GM23248 (cell line): ENCODE measurements at regions not wholly inside any gene's neighbourhood (a gene's known extent, or its start where the extent isn't known, plus 50 kb on each side); places are given as distances from the start of the nearest gene placed in this dataset.

Experiments used
- DNase-seq: peaks from one replicate; pipeline ENCODE4 v3.0.0-alpha.2; 2015
- H2AFZ ChIP-seq: fragments of 200-600 bp; sonication (generic); 2 replicates; pipeline ENCODE4 v1.6.1; 2016; ENCODE audit warnings: antibody characterized with exemption
- H3F3A ChIP-seq: fragments of 200-600 bp; sonication (generic); 2 replicates; pipeline ENCODE4 v1.6.1; 2016; ENCODE audit warnings: mild to moderate bottlenecking, antibody characterized with exemption, mixed run types; ENCODE audit not compliant: insufficient read depth
- H3K27ac ChIP-seq: fragments of 200-600 bp; sonication (generic); 2 replicates; pipeline ENCODE4 v1.5.1; 2016; ENCODE audit warnings: mild to moderate bottlenecking
- H3K27me3 ChIP-seq: fragments of 200-600 bp; sonication (generic); replicated peaks from 2 replicates; pipeline ENCODE4 v1.6.1; 2016; ENCODE audit warnings: mild to moderate bottlenecking; ENCODE audit not compliant: insufficient read depth
- H3K36me3 ChIP-seq: fragments of 200-600 bp; sonication (generic); 2 replicates; pipeline ENCODE4 v1.6.1; 2016; ENCODE audit warnings: low read depth, mild to moderate bottlenecking
- H3K4me1 ChIP-seq: fragments of 200-600 bp; sonication (generic); 2 replicates; pipeline ENCODE4 v1.6.1; 2016; ENCODE audit warnings: mild to moderate bottlenecking; ENCODE audit not compliant: insufficient read depth
- H3K4me2 ChIP-seq: fragments of 200-600 bp; sonication (generic); one replicate; pipeline ENCODE4 v1.6.1; 2016; ENCODE audit warnings: mild to moderate bottlenecking; ENCODE audit not compliant: unreplicated experiment
- H3K4me3 ChIP-seq: fragments of 200-600 bp; sonication (generic); 2 replicates; pipeline ENCODE4 v1.5.1; 2016; ENCODE audit warnings: mild to moderate bottlenecking
- H3K79me2 ChIP-seq: fragments of 200-600 bp; sonication (generic); 2 replicates; pipeline ENCODE4 v1.6.1; 2016; ENCODE audit warnings: mild to moderate bottlenecking; ENCODE audit not compliant: insufficient read depth
- H3K9ac ChIP-seq: fragments of 200-600 bp; sonication (generic); 2 replicates; pipeline ENCODE4 v1.6.1; 2016; ENCODE audit warnings: mild to moderate bottlenecking
- H3K9me2 ChIP-seq: fragments of 200-600 bp; sonication (generic); 2 replicates; pipeline ENCODE4 v1.6.1; 2016; ENCODE audit warnings: mixed run types, mild to moderate bottlenecking, moderate library complexity; ENCODE audit not compliant: insufficient read depth
- H3K9me3 ChIP-seq: fragments of 200-600 bp; sonication (generic); one replicate; pipeline ENCODE4 v1.6.1; 2017; ENCODE audit warnings: low read depth
- H4K20me1 ChIP-seq: fragments of 200-600 bp; sonication (generic); 2 replicates; pipeline ENCODE4 v1.6.0; 2016; ENCODE audit not compliant: insufficient read depth
- EZH2 ChIP-seq: fragments of 200-600 bp; sonication (generic); IDR thresholded peaks from 2 replicates; pipeline ENCODE4 v1.6.1; 2018; ENCODE audit warnings: antibody characterized with exemption, mild to moderate bottlenecking; ENCODE audit not compliant: insufficient read depth, poor library complexity, severe bottlenecking
- EZH2phosphoT487 ChIP-seq: fragments of 200-600 bp; sonication (generic); IDR thresholded peaks from 2 replicates; pipeline ENCODE4 v1.6.1; 2018; ENCODE audit warnings: antibody characterized with exemption, moderate library complexity, mild to moderate bottlenecking, low read depth; ENCODE audit not compliant: insufficient read depth
- WGBS, 2 experiments: methylation state at CpG; one replicate each; pipeline ENCODE4 v1.1.6; 2015 to 2017; ENCODE audit warnings: low lambda C conversion rate in 2 of 2, low coverage in 1 of 2; ENCODE audit errors: missing lambda C conversion rate in 2 of 2; 5-methylcytosine and 5-hydroxymethylcytosine counted together
- in situ Hi-C: fragments of 300-500 bp; cut with MboI; formaldehyde crosslinking; loops from 2 replicates; pipeline ENCODE4 v1.15.0; 2020

DNA sequence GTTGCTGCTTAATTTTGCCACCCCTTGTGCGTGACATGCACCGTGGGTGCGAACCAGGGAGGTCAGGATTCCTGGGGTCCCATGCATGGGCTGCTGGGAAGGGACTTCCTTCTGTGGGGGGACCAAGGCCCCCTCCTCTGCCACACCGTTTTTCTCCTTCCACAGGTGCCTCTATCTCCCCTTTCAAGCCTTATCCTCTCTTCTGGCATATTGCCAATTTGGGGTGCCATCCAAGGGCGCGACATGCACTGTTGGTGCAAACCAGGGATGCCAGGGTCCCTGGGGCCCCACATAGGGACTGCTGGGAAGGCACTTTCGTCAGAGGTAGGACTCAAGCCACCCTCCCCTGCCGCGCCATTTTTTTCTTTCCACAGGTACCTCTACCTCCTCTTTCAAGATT is 289.0 kb downstream of the ALG10 start:
- H3K4me1 ChIP-seq: no peaks in the 10 kb centered on the region
- no peak for DNase-seq
- no peaks in the 10 kb centered on the region for H3K9me2 ChIP-seq
- 70 to 76% methylated on average over 9 of the region's 9 CpGs for WGBS, 2 experiments
- H3K4me3 ChIP-seq: no peak overlapping the region
- H3K27me3 ChIP-seq: no peaks in the 10 kb centered on the region
- H3K79me2 ChIP-seq: no peaks in the 10 kb centered on the region
- no peaks in the 10 kb centered on the region for H3K36me3 ChIP-seq
- in situ Hi-C loops: no loop called here
- no peak overlapping the region for H3K9ac ChIP-seq
- TF ChIP-seq EZH2: no peak
- no peak for TF ChIP-seq EZH2phosphoT487
- no peaks in the 10 kb centered on the region for H3K9me3 ChIP-seq
- H3F3A ChIP-seq: no peaks in the 10 kb centered on the region
- no peak overlapping the region for H2AFZ ChIP-seq
- no peak overlapping the region for H3K4me2 ChIP-seq
- no peaks in the 10 kb centered on the region for H4K20me1 ChIP-seq
- H3K27ac ChIP-seq: no peak overlapping the region

DNA sequence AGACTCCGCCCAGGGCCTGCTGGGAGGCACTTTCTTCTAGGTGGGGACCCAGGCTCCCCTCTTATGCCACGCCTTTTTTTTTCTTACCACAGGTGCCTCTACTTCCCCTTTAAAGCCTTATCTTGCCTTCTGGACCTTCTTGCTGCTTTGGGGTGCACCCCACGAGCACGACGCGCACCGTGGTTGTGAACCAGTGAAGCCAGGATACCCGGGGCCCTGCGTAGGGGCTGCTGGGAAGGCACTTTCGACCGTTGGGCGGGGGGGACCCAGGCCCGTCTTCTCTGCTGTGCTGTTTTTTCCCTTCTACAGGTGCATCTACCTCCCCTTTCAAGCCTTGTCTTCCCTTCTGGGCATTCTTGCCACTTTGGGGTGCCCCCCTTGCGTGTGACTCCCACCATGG is 305.4 kb downstream of the ALG10 start:
- Histone ChIP-seq H3K4me2 (no peak overlapping the region), H3K36me3 (no peaks in the 10 kb centered on the region), H4K20me1 (no peaks in the 10 kb centered on the region), H3K9me3 (no peaks in the 10 kb centered on the region), H3K4me1 (no peaks in the 10 kb centered on the region), H3F3A (no peaks in the 10 kb centered on the region), H3K27ac (no peak overlapping the region), H3K79me2 (no peaks in the 10 kb centered on the region), H3K4me3 (no peak overlapping the region), H3K9me2 (no peaks in the 10 kb centered on the region), H3K9ac (no peak overlapping the region), H3K27me3 (no peaks in the 10 kb centered on the region), H2AFZ (no peak overlapping the region)
- no peak for DNase-seq
- WGBS, 2 experiments: 50 to 56% methylated on average over 14 of the region's 14 CpGs
- in situ Hi-C loops: no loop called here
- no peak for TF ChIP-seq EZH2
- no peak for TF ChIP-seq EZH2phosphoT487

DNA sequence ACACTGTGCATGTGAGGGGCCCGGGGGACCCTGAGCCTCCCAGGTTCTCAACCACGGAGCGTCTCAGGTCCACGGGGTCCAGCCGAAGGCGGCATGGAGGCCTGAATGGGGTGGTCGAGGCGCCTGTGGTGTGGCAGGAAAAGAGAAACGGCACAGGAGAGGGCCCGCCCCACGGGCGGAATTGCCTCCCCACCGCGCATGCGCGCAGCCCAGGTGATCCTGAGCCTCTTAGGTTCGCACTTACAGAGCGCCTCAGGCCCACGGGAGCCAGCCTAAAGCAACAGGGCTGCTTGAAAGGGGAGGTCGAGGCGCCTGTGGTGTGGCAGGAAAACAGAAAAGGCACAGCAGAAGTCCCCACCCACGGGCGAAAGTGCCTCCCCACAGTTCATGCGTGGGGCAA is 311.0 kb downstream of the ALG10 start:
- Histone ChIP-seq H4K20me1 (no peaks in the 10 kb centered on the region), H2AFZ (no peak overlapping the region), H3K9me2 (no peaks in the 10 kb centered on the region), H3K79me2 (no peaks in the 10 kb centered on the region), H3K27me3 (no peaks in the 10 kb centered on the region), H3K4me1 (no peaks in the 10 kb centered on the region), H3K9ac (no peak overlapping the region), H3F3A (no peaks in the 10 kb centered on the region), H3K4me3 (no peak overlapping the region), H3K9me3 (no peaks in the 10 kb centered on the region), H3K4me2 (no peak overlapping the region), H3K36me3 (no peaks in the 10 kb centered on the region), H3K27ac (no peak overlapping the region)
- WGBS, 2 experiments: 36 to 38% methylated on average over 23 to 24 of the region's 24 CpGs
- TF ChIP-seq EZH2: no peak
- no peak for TF ChIP-seq EZH2phosphoT487
- in situ Hi-C loops: no loop called here
- no peak for DNase-seq

DNA sequence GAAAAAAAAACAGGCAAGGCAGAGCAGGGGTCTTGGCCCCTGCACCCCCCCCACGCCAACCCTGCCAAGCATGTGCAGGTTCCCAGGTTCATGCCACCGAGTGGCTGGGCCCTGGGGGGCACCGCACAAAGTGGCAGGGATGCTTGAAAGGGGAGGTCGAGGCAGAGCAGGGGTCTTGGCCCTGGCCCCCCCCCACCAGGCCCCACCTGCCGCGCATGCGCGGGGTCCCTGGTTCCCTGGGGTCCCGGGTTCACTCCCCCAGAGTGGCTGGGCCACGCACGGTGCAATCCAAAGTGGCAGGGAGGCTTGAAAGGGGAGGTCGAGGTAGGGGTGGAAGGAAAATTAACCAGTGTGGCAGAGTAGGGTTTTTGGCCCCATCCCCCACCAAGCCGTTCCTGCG is 312.2 kb downstream of the ALG10 start:
- no peaks in the 10 kb centered on the region for H3K79me2 ChIP-seq
- H3K27me3 ChIP-seq: no peaks in the 10 kb centered on the region
- TF ChIP-seq EZH2: no peak
- no peak for TF ChIP-seq EZH2phosphoT487
- H2AFZ ChIP-seq: no peak overlapping the region
- no peaks in the 10 kb centered on the region for H3K4me1 ChIP-seq
- 38 to 49% methylated on average over 4 to 14 of the region's 14 CpGs for WGBS, 2 experiments
- no peaks in the 10 kb centered on the region for H3K36me3 ChIP-seq
- DNase-seq: no peak
- no peak overlapping the region for H3K4me2 ChIP-seq
- no peak overlapping the region for H3K27ac ChIP-seq
- H3F3A ChIP-seq: no peaks in the 10 kb centered on the region
- in situ Hi-C loops: no loop called here
- no peaks in the 10 kb centered on the region for H3K9me2 ChIP-seq
- no peak overlapping the region for H3K4me3 ChIP-seq
- no peaks in the 10 kb centered on the region for H3K9me3 ChIP-seq
- H4K20me1 ChIP-seq: no peaks in the 10 kb centered on the region
- no peak overlapping the region for H3K9ac ChIP-seq
